Astrocyte of the cerebellum (primary cell): ENCODE measurements at regions not wholly inside any gene's neighbourhood (a gene's known extent, or its start where the extent isn't known, plus 50 kb on each side); places are given as distances from the start of the nearest gene placed in this dataset.

Experiments
- DNase-seq: peaks from one replicate; pipeline ENCODE4 v3.0.0-alpha.2; 2011; ENCODE audit warnings: low read depth
- H3K4me3 ChIP-seq: 2 replicates; pipeline ENCODE4 v1.5.1; 2011; ENCODE audit warnings: mild to moderate bottlenecking, low read depth, low read length, moderate library complexity
- in situ Hi-C: cut with HindIII; loops from 2 replicates; pipeline ENCODE4 v1.10.0; 2017; ENCODE audit warnings: low sequenced_read_pairs
- TF ChIP-seq, protein P1 (sequence below): IDR thresholded peaks from 2 replicates; pipeline ENCODE4 v1.5.1; 2012; ENCODE audit warnings: low read length, low read depth, moderate library complexity, mild to moderate bottlenecking; ENCODE audit errors: missing control alignments

- no peak overlapping the region for H3K4me3 ChIP-seq
- TF ChIP-seq, protein P1, sequence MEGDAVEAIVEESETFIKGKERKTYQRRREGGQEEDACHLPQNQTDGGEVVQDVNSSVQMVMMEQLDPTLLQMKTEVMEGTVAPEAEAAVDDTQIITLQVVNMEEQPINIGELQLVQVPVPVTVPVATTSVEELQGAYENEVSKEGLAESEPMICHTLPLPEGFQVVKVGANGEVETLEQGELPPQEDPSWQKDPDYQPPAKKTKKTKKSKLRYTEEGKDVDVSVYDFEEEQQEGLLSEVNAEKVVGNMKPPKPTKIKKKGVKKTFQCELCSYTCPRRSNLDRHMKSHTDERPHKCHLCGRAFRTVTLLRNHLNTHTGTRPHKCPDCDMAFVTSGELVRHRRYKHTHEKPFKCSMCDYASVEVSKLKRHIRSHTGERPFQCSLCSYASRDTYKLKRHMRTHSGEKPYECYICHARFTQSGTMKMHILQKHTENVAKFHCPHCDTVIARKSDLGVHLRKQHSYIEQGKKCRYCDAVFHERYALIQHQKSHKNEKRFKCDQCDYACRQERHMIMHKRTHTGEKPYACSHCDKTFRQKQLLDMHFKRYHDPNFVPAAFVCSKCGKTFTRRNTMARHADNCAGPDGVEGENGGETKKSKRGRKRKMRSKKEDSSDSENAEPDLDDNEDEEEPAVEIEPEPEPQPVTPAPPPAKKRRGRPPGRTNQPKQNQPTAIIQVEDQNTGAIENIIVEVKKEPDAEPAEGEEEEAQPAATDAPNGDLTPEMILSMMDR, result no peak
- in situ Hi-C loops, result loop anchor here (5.0 kb wide), 1 partner anchor 39 kb away; no protein-coding TSS in a partner anchor
- no peak for DNase-seq
These were observed 54.6 kb upstream of the ACTRT2 start for GRCh38 chr1:2966449-2967328.

DNA sequence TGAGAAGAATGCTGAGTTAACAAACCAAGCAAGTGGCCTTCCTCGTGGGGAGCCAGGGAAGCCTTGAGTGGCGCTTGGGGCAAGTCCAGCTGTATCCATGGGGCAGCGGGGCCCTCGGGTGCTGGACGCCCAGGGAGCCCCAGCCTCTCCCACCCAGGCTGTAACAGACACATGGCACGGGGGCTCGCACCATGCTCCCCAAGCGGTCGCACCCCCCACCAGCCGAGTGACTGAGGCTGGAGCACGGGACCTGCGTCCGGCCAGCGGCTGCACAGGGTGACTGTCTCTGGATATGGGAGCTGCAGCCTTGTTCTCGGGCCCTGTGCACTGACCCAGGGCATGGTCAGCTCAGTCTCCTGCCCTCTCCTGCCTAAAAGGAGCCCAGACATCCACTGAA lies 53.9 kb upstream of the ACTRT2 start:
- in situ Hi-C loops, result loop anchor here (5.0 kb wide), 1 partner anchor 40 kb away; no protein-coding TSS in a partner anchor
- no peak overlapping the region for H3K4me3 ChIP-seq
- TF ChIP-seq, protein P1, result no peak
- DNase-seq, result no peak

GRCh38 chr1:2967881-2968280 lies 53.4 kb upstream of the ACTRT2 start:
- no peak for DNase-seq
- TF ChIP-seq, protein P1, result no peak

DNA sequence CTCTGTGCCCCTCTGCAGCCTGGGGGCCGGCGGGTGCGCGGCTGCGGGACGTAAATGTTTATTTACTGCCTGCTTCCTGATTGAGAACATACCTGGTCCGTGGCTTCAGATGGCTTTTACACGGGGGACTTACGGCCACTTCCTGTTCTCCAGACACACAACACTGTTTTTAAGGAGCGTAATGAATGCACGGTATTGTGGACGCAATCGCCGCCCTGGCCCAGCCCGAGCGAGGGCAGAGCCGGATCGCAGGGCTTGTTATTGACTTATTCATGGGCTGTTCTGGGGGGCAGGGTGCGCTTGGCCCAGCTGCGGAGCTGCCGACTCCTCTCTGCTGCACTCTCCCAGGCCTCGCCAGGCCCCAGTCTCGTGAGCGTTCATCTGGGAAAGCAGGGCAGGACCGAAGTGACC lies 52.8 kb upstream of the ACTRT2 start:
- H3K4me3 ChIP-seq, result no peak overlapping the region
- DNase-seq, result no peak
- in situ Hi-C loops, result loop anchor here (5.0 kb wide), 1 partner anchor 41 kb away; no protein-coding TSS in a partner anchor
- TF ChIP-seq, protein P1, result no peak

More at GRCh38 chr1:2967881-2968280, 53.4 kb upstream of the ACTRT2 start:
- in situ Hi-C loops, result loop anchor here (5.0 kb wide), 1 partner anchor 41 kb away; no protein-coding TSS in a partner anchor
- no peak overlapping the region for H3K4me3 ChIP-seq

DNA sequence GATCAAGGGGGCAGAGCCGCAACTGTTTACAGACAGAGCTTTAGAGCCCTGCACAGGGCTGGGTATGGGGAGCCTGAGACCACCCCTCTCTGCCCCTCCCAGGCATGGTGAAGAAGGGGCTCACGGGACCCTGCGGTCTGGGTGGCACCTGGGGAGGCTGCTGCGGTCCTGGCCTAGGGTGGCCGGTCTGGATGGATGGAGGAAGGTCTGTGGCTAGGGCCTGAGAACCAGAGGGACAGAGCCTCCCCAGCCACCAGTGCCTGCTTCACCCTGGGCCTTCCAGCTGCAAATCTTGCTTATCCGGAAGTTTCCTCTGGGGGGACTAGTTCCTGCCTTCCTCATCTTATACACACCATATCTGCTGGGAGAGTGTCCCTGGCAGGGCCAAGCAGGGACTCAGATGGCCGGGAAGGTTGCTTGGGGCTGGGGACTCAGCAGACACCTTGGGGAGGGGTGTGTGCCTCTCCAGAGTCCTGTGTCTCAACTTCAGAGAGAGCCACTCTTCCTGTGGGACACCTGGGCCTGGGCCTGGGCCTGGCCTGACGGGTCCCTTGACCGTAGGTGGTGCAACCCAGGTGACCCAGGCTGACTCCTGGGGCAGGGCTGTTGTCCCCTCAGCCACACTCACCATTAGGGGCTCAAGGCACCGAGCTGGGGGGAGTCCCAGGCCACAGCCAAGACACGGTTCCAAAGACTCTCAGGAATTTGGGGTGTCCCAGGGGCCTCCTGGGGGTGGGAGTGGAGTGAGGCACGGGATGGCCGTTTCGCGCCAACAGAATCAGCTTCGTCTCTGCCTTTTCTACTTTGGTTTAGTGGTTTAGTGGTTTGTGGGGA lies 52.0 kb upstream of the ACTRT2 start:
- no peak overlapping the region for H3K4me3 ChIP-seq
- DNase-seq, result no peak
- TF ChIP-seq, protein P1, result no peak
- in situ Hi-C loops, result loop anchor here (5.0 kb wide), 1 partner anchor 42 kb away; no protein-coding TSS in a partner anchor

GRCh38 chr1:2969845-2970291 lies 51.4 kb upstream of the ACTRT2 start:
- in situ Hi-C loops, result loop anchor here (5.0 kb wide), 1 partner anchor 43 kb away; no protein-coding TSS in a partner anchor
- H3K4me3 ChIP-seq, result no peak overlapping the region
- TF ChIP-seq, protein P1, result no peak
- DNase-seq, result no peak
